Head of caudate nucleus (tissue), 42 donors: ENCODE measurements at regions not wholly inside any gene's neighbourhood (a gene's known extent, or its start where the extent isn't known, plus 50 kb on each side); places are given as distances from the start of the nearest gene placed in this dataset.

Experiments
- DNase-seq, 42 donors: peaks; one replicate each; pipeline versions ENCODE4 v3.0.0 to v3.0.0-alpha.2; 2020 to 2021; ENCODE audit warnings: mixed read lengths in 7 of 42
- intact Hi-C: fragments of 100-400 bp; cut with DNase I; formaldehyde crosslinking; loops from one replicate; pipeline ENCODE4 v1.15.0; 2022

DNA sequence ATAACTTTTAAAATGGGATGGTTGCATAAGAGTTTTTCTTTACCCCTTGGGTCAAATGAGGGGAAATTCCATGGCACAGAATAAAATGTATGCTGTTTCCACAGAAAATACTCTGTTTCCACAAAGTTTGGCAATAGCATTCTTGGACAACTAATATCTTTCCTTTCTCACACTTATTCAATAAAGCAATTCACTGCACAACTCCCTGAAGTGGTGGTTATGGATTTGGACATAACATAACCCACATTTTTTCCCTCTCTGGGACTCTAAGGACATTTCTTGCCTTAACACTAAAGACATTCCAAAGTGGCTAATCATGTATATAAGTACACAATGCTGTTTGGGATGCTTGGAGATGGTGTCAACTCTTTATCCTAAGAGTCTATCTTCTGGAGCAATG lies 51.7 kb upstream of the GPM6B start:
- DNase-seq, result no peak
- intact Hi-C loops, result no loop called here
